Right lobe of liver (tissue), 4 donors: ENCODE measurements at regions not wholly inside any gene's neighbourhood (a gene's known extent, or its start where the extent isn't known, plus 50 kb on each side); places are given as distances from the start of the nearest gene placed in this dataset.

Experiments used
- CTCF ChIP-seq, 4 donors: fragments of 200-600 bp in 3 of 4; fragments of 450-650 bp in 1 of 4; IDR thresholded peaks; one replicate each; pipeline versions ENCODE4 v1.5.1 to v1.8.0; 2016 to 2022; ENCODE audit warnings: antibody characterized with exemption in 4 of 4, mild to moderate bottlenecking in 2 of 4
- POLR2A ChIP-seq: fragments of 450-650 bp; IDR thresholded peaks from one replicate; pipeline ENCODE4 v1.6.1; 2017; ENCODE audit warnings: antibody characterized with exemption, mild to moderate bottlenecking
- donor health status: DM: no; HTN: no; CAD: no.
- donor health status: DM: no; HTN: no; CAD: no.
- donor health status: DM: no; HTN: yes; CAD: no.

GRCh38 chr1:87753366-87753765 lies 424.7 kb downstream of the LMO4 start:
- TF ChIP-seq POLR2A (no peak), CTCF (IDR thresholded peaks at IDR 0.05) (no peak)
